Activated B cell treated with CpG ODN at 0.5 μM for 24 hours (primary cell): ENCODE measurements at regions not wholly inside any gene's neighbourhood (a gene's known extent, or its start where the extent isn't known, plus 50 kb on each side); places are given as distances from the start of the nearest gene placed in this dataset.
A peak's percentile ranks its signal among the peaks of the same experiment; 100 is the strongest.

Source experiments
- ATAC-seq: fragments of 200-7000 bp; cut with Tn5 transposase; one replicate; pipeline ENCODE4 v1.10.0; 2021; ENCODE audit warnings: low read depth, mild to moderate bottlenecking, moderate library complexity
- CTCF ChIA-PET: fragments of 350-600 bp; sonication (Branson Sonifier 250); formaldehyde crosslinking; loops from one replicate; lab custom pipeline; 2021; ENCODE audit warnings: antibody characterized with exemption; lab: Charles Lee
- POLR2A ChIA-PET: fragments of 350-600 bp; sonication (Branson Sonifier 250); formaldehyde crosslinking; loops from one replicate; lab custom pipeline; 2021; ENCODE audit warnings: antibody characterized with exemption; lab: Charles Lee
- DNase-seq: peaks from one replicate; pipeline ENCODE4 v3.0.0; 2022
- H3K27ac Mint-ChIP-seq: one replicate; pipeline ENCODE4 v1.8.0; 2020; ENCODE audit warnings: mixed read lengths
- H3K27me3 Mint-ChIP-seq: one replicate; pipeline ENCODE4 v1.8.0; 2021; ENCODE audit warnings: mixed read lengths
- H3K36me3 Mint-ChIP-seq: one replicate; pipeline ENCODE4 v1.8.0; 2021; ENCODE audit warnings: low read depth, mixed read lengths
- H3K4me1 Mint-ChIP-seq: one replicate; pipeline ENCODE4 v1.8.0; 2021; ENCODE audit warnings: mixed read lengths
- H3K4me3 Mint-ChIP-seq: one replicate; pipeline ENCODE4 v1.8.0; 2020; ENCODE audit warnings: mild to moderate bottlenecking, mixed read lengths
- H3K9me3 Mint-ChIP-seq: one replicate; pipeline ENCODE4 v1.8.0; 2020; ENCODE audit warnings: mixed read lengths
- intact Hi-C: fragments of 100-400 bp; cut with micrococcal nuclease; formaldehyde crosslinking; loops from one replicate; pipeline ENCODE4 v1.15.1; 2024
- TF ChIP-seq, protein P1 (sequence below): fragments of 200-600 bp; IDR thresholded peaks from one replicate; pipeline ENCODE4 v1.8.0; 2022; ENCODE audit warnings: antibody characterized with exemption, mild to moderate bottlenecking

DNA sequence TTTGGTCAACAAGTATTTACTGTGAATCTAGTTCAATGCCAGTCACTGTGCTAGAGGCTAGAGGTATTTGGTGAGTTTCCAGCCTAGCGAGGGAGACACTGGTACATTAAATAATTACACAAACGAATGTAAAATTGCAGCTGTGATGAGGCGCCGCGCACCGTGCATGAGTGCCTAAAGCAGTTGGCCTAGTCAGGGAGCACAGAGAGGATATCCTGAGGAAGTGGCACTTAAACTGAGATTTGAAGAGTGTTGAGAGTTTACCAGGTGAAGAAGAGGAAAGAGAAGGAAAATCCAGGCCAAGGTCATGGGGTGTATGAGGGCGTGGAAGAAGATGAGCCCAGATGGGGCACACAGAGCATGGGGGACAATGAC lies 157.6 kb upstream of the NDUFV2 start:
- CTCF ChIA-PET: no interaction called here
- peak overlapping the region; percentile 7 for H3K27ac Mint-ChIP-seq
- no peak for ATAC-seq

DNA sequence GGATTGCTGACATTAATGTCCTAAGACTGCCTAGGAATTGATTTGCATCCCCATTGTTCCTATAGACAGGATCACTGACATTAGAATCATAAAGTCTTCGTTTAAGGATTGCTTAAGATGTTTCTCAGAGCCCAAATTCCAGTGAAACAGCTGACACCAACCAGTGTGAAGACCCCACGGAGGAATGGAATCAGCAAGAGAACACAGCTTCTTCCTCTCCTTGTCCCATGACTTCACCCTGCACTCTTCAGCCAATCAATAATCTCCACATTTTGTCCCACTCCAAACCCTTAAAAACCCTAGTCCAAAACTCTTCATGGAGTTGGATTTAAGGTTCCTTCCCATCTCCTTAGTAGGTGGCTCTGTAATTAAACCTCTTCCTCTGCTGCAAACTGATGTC lies 157.0 kb upstream of the NDUFV2 start:
- CTCF ChIA-PET: no interaction called here
- intact Hi-C loops: no loop called here
- H3K27me3 Mint-ChIP-seq: no peaks in the 10 kb centered on the region
- H3K4me3 Mint-ChIP-seq: no peak overlapping the region
- no peaks in the 10 kb centered on the region for H3K36me3 Mint-ChIP-seq
- H3K9me3 Mint-ChIP-seq: no peaks in the 10 kb centered on the region
- TF ChIP-seq, protein P1, sequence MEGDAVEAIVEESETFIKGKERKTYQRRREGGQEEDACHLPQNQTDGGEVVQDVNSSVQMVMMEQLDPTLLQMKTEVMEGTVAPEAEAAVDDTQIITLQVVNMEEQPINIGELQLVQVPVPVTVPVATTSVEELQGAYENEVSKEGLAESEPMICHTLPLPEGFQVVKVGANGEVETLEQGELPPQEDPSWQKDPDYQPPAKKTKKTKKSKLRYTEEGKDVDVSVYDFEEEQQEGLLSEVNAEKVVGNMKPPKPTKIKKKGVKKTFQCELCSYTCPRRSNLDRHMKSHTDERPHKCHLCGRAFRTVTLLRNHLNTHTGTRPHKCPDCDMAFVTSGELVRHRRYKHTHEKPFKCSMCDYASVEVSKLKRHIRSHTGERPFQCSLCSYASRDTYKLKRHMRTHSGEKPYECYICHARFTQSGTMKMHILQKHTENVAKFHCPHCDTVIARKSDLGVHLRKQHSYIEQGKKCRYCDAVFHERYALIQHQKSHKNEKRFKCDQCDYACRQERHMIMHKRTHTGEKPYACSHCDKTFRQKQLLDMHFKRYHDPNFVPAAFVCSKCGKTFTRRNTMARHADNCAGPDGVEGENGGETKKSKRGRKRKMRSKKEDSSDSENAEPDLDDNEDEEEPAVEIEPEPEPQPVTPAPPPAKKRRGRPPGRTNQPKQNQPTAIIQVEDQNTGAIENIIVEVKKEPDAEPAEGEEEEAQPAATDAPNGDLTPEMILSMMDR: no peak
- peaks cover 52% of the 10 kb centered on the region for H3K4me1 Mint-ChIP-seq
- ATAC-seq (no peak), DNase-seq (no peak)
- H3K27ac Mint-ChIP-seq: no peak overlapping the region
- POLR2A ChIA-PET: no interaction called here

More for the DNA sequence above, 157.6 kb upstream of the NDUFV2 start:
- no peak for DNase-seq
- POLR2A ChIA-PET: no interaction called here
- Mint-ChIP-seq H3K4me1 (peaks cover 45% of the 10 kb centered on the region), H3K4me3 (no peak overlapping the region), H3K36me3 (no peaks in the 10 kb centered on the region), H3K9me3 (no peaks in the 10 kb centered on the region), H3K27me3 (no peaks in the 10 kb centered on the region)
- intact Hi-C loops: no loop called here
- TF ChIP-seq, protein P1: no peak

DNA sequence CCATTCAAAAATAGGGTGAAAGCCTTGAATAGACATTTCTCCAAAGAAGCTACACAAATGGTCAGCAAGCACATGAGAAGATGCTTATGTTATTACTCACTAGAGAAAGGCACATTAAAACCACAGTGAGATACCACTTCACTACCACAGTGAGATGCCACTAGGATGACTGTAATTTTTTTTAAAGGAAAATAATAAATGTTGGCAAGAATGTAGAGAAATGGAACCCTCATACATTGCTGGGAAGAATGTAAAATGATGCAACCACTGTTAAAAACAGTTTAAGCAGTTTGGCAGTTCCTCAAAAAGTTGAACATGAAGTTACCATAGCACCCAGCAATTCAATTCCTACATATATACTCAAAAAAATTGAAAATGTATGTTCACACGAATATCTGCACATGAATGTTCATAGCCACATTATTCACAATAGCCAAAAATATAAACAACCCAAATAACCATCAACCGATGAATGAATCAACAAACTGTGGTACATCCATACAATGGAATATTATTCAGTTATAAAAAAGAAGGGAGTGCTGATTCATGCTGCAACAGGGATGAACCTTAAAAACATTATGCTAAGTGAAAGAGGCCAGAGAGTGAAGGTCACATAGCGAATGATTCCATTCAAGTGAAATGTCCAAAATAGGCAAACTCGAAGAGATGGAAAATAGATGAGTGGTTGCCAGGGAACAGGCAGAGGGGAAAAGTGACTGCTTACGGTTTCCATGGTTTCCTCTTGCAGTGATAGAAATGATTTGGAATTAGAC lies 156.2 kb upstream of the NDUFV2 start:
- Mint-ChIP-seq H3K27ac (no peak overlapping the region), H3K27me3 (no peaks in the 10 kb centered on the region), H3K9me3 (no peaks in the 10 kb centered on the region), H3K36me3 (no peaks in the 10 kb centered on the region), H3K4me3 (no peak overlapping the region), H3K4me1 (peaks cover 59% of the 10 kb centered on the region)
- intact Hi-C loops: no loop called here
- ChIA-PET POLR2A (no interaction called here), CTCF (no interaction called here)
- TF ChIP-seq, protein P1: no peak
- DNase-seq (no peak), ATAC-seq (no peak)

DNA sequence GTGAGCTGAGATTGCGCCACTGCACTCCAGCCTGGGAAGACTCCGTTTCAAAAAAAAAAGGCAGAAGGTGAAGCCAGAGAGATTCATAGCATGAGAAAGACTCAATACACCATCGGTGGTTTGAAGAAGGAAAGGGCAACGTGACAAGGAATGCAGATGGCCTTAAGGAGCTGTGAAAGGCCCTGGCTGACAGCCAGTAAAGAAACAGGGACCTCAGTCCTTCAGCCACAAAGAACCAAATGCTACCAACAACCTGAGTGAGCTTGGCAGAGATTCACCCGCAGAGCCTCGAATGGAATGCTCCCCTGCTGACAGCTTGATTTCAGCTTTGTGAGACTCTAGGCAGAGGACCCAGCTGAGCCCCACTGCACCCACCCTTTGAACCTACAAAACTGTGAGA lies 154.9 kb upstream of the NDUFV2 start:
- TF ChIP-seq, protein P1: no peak
- no peaks in the 10 kb centered on the region for H3K9me3 Mint-ChIP-seq
- CTCF ChIA-PET: no interaction called here
- H3K27ac Mint-ChIP-seq: no peak overlapping the region
- H3K27me3 Mint-ChIP-seq: no peaks in the 10 kb centered on the region
- peaks cover 72% of the 10 kb centered on the region for H3K4me1 Mint-ChIP-seq
- H3K4me3 Mint-ChIP-seq: no peak overlapping the region
- DNase-seq (no peak), ATAC-seq (no peak)
- intact Hi-C loops: no loop called here
- POLR2A ChIA-PET: no interaction called here
- H3K36me3 Mint-ChIP-seq: no peaks in the 10 kb centered on the region

DNA sequence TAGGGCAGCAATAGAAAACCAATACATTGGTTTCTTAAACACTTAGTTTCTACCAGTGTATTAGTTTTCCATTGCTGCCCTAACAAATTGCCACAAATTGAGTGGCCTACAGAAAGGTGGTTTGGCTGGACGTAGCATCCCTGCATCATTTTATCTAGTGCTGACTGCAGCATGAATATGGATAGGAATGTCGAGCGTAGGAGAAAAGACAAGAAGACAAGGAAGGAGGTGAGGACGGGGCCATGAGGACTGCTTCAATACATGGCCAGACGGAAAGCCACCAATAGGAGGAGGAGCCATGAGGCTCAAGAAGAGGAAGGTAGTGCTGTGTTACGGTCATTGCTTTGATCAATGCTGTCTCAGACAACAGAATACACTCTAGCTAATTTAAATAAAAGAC lies 154.5 kb upstream of the NDUFV2 start:
- DNase-seq (no peak), ATAC-seq (no peak)
- no peak overlapping the region for H3K4me3 Mint-ChIP-seq
- H3K36me3 Mint-ChIP-seq: no peaks in the 10 kb centered on the region
- peaks cover 77% of the 10 kb centered on the region for H3K4me1 Mint-ChIP-seq
- H3K27ac Mint-ChIP-seq: no peak overlapping the region
- ChIA-PET CTCF (no interaction called here), POLR2A (no interaction called here)
- intact Hi-C loops: no loop called here
- peaks cover 2% of the 10 kb centered on the region for H3K9me3 Mint-ChIP-seq
- TF ChIP-seq, protein P1: no peak
- H3K27me3 Mint-ChIP-seq: no peaks in the 10 kb centered on the region
